ENCODE measurements at regions not wholly inside any gene's neighbourhood (a gene's known extent, or its start where the extent isn't known, plus 50 kb on each side); places are given as distances from the start of the nearest gene placed in this dataset.

- TF ChIP-seq, protein P1, sequence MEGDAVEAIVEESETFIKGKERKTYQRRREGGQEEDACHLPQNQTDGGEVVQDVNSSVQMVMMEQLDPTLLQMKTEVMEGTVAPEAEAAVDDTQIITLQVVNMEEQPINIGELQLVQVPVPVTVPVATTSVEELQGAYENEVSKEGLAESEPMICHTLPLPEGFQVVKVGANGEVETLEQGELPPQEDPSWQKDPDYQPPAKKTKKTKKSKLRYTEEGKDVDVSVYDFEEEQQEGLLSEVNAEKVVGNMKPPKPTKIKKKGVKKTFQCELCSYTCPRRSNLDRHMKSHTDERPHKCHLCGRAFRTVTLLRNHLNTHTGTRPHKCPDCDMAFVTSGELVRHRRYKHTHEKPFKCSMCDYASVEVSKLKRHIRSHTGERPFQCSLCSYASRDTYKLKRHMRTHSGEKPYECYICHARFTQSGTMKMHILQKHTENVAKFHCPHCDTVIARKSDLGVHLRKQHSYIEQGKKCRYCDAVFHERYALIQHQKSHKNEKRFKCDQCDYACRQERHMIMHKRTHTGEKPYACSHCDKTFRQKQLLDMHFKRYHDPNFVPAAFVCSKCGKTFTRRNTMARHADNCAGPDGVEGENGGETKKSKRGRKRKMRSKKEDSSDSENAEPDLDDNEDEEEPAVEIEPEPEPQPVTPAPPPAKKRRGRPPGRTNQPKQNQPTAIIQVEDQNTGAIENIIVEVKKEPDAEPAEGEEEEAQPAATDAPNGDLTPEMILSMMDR (IDR thresholded peaks at IDR 0.05; ENCODE audit: control extremely low read depth in 1 of 3, insufficient read depth in 1 of 3, low read depth in 1 of 3, low read length in 3 of 3), result no peak
- TF ChIP-seq MAX (IDR thresholded peaks at IDR 0.05), result no peak
- TF ChIP-seq, protein P2, sequence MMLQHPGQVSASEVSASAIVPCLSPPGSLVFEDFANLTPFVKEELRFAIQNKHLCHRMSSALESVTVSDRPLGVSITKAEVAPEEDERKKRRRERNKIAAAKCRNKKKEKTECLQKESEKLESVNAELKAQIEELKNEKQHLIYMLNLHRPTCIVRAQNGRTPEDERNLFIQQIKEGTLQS (IDR thresholded peaks at IDR 0.05; ENCODE audit: insufficient read depth, low read depth, low read length), result no peak
- no peak for TF ChIP-seq POLR2A (IDR thresholded peaks at IDR 0.05; ENCODE audit: control extremely low read depth in 1 of 2, low read depth in 2 of 2, low read length in 2 of 2)
- no peak for TF ChIP-seq EZH2 (IDR thresholded peaks at IDR 0.05; ENCODE audit: low read depth, low read length, severe bottlenecking)
- no peak for TF ChIP-seq TEAD4 (IDR thresholded peaks at IDR 0.05; ENCODE audit: low read depth, low read length)
Observed at GRCh38 chr2:14991723-14992122, 359.2 kb downstream of the LRATD1 start.
